HCT116 (cell line): ENCODE measurements at regions not wholly inside any gene's neighbourhood (a gene's known extent, or its start where the extent isn't known, plus 50 kb on each side); places are given as distances from the start of the nearest gene placed in this dataset.

Experiments used
- ATAC-seq: fragments of 200-7000 bp; cut with Tn5 transposase; 2 replicates; pipeline ENCODE4 v1.9.1; 2020; ENCODE audit warnings: mild to moderate bottlenecking, moderate library complexity
- BruUV-seq: library from RNA; stranded (reverse); fragments of 400-500 nt; replicated peaks from 2 replicates; lab custom pipeline; 2021; lab: Mats Ljungman, UMichigan
- CTCF ChIA-PET: fragments of 300-600 bp; sonication (Branson Sonifier 250); formaldehyde crosslinking; loops from one replicate; lab custom pipeline; 2021; ENCODE audit warnings: antibody characterized with exemption; lab: Charles Lee
- POLR2A ChIA-PET: fragments of 300-600, 350-600 bp; sonication (Branson Sonifier 250); formaldehyde crosslinking; loops from one replicate; lab custom pipeline; 2021; ENCODE audit warnings: antibody characterized with exemption; lab: Charles Lee
- RAD21 ChIA-PET, 2 experiments: fragments of 300-600 bp; sonication (Branson Sonifier 250); formaldehyde crosslinking; loops; one replicate each; lab custom pipeline; 2023; ENCODE audit warnings: low total read pairs in 2 of 2; ENCODE audit not compliant: uncharacterized antibody in 2 of 2, unreplicated experiment in 2 of 2, low non-redundant PET in 1 of 2; lab: Charles Lee
- DNase-seq: peaks from one replicate; pipeline ENCODE4 v3.0.0-alpha.2; 2010; ENCODE audit warnings: low read depth, low spot score
- H2AFZ ChIP-seq: fragments of 200-600 bp; shearing (Covaris generic), sonication (generic); 2 replicates; pipeline ENCODE4 v1.6.1; 2017; ENCODE audit warnings: low read depth, mixed run types, mixed read lengths, antibody characterized with exemption, low read length; ENCODE audit not compliant: poor library complexity, severe bottlenecking
- H3K27ac ChIP-seq: 2 replicates; pipeline ENCODE4 v1.5.1; 2012; ENCODE audit warnings: low read depth, low read length
- H3K27me3 ChIP-seq: fragments of 200-600 bp; sonication (generic); 2 replicates; pipeline ENCODE4 v1.6.1; 2016; ENCODE audit warnings: mixed run types, low read length, mixed read lengths; ENCODE audit not compliant: insufficient read depth
- H3K36me3 ChIP-seq, 2 experiments: fragments of 200-500 bp in 1 of 2; fragments of 200-600 bp in 1 of 2; sonication (Bioruptor generic) in 1 of 2; sonication (generic) in 1 of 2; 2 replicates each; pipeline versions ENCODE4 v1.5.1 to v1.6.1; 2014 to 2016; ENCODE audit warnings: low read length in 2 of 2, inconsistent platforms in 1 of 2, mixed read lengths in 1 of 2, mixed run types in 1 of 2; ENCODE audit not compliant: insufficient read depth in 2 of 2, control insufficient read depth in 1 of 2
- H3K4me1 ChIP-seq, 2 experiments: fragments of 200-600 bp in 1 of 2; sonication (generic) in 1 of 2; 2 replicates each; pipeline versions ENCODE4 v1.5.1 to v1.6.1; 2012 to 2017; ENCODE audit warnings: low read length in 2 of 2, inconsistent platforms in 1 of 2, mild to moderate bottlenecking in 1 of 2, mixed read lengths in 1 of 2, mixed run types in 1 of 2, moderate library complexity in 1 of 2; ENCODE audit not compliant: insufficient read depth in 2 of 2, control insufficient read depth in 1 of 2
- H3K4me2 ChIP-seq: fragments of 200-600 bp; sonication (generic); 2 replicates; pipeline ENCODE4 v1.6.1; 2017; ENCODE audit warnings: mixed run types, low read length, mixed read lengths
- H3K4me3 ChIP-seq, 2 experiments: fragments of 200-600 bp in 1 of 2; sonication (generic) in 1 of 2; replicated peaks in 1 of 2; 2 replicates each; pipeline ENCODE4 v1.5.1; 2011 to 2016; ENCODE audit warnings: low read length in 2 of 2, control low read depth in 1 of 2, low read depth in 1 of 2, mild to moderate bottlenecking in 1 of 2, mixed read lengths in 1 of 2, mixed run types in 1 of 2
- H3K79me2 ChIP-seq: fragments of 200-600 bp; sonication (generic); 2 replicates; pipeline ENCODE4 v1.6.1; 2017; ENCODE audit warnings: mild to moderate bottlenecking, mixed run types, low read length, moderate library complexity, mixed read lengths; ENCODE audit not compliant: insufficient read depth
- H3K9ac ChIP-seq: fragments of 200-600 bp; sonication (generic); 2 replicates; pipeline ENCODE4 v1.6.1; 2016; ENCODE audit warnings: low read length, mixed read lengths
- H3K9me2 ChIP-seq: fragments of 200-600 bp; sonication (generic), shearing (Covaris generic); 2 replicates; pipeline ENCODE4 v1.6.1; 2017; ENCODE audit warnings: mixed run types, mild to moderate bottlenecking, moderate library complexity; ENCODE audit not compliant: insufficient read depth
- H3K9me3 ChIP-seq, 2 experiments: fragments of 200-500 bp in 1 of 2; fragments of 200-600 bp in 1 of 2; sonication (Bioruptor generic) in 1 of 2; sonication (generic) in 1 of 2; 2 replicates each; pipeline ENCODE4 v1.6.1; 2014 to 2017; ENCODE audit warnings: low read length in 2 of 2, mixed read lengths in 2 of 2, inconsistent platforms in 1 of 2, low read depth in 1 of 2, mild to moderate bottlenecking in 1 of 2, mixed run types in 1 of 2, moderate library complexity in 1 of 2; ENCODE audit not compliant: control insufficient read depth in 1 of 2, insufficient read depth in 1 of 2
- H4K20me1 ChIP-seq: fragments of 200-600 bp; sonication (generic), shearing (Covaris generic); 2 replicates; pipeline ENCODE4 v1.6.1; 2017; ENCODE audit warnings: mixed run types, mild to moderate bottlenecking, moderate library complexity; ENCODE audit not compliant: insufficient read depth
- CBX3 ChIP-seq: IDR thresholded peaks from 2 replicates; pipeline ENCODE4 v1.6.1; 2012; ENCODE audit warnings: low read depth
- CEBPB ChIP-seq: IDR thresholded peaks from 2 replicates; pipeline ENCODE4 v1.6.1; 2012; ENCODE audit warnings: low read depth
- EGR1 ChIP-seq: IDR thresholded peaks from 2 replicates; pipeline ENCODE4 v1.6.1; 2012; ENCODE audit warnings: low read depth
- ELF1 ChIP-seq: IDR thresholded peaks from 2 replicates; pipeline ENCODE4 v1.6.1; 2012; ENCODE audit warnings: low read depth, borderline replicate concordance
- EZH2 ChIP-seq: fragments of 200-600 bp; sonication (generic); IDR thresholded peaks from 2 replicates; pipeline ENCODE4 v1.6.1; 2017; ENCODE audit warnings: antibody characterized with exemption, mixed run types
- FOSL1 ChIP-seq: IDR thresholded peaks from 2 replicates; pipeline ENCODE4 v1.6.1; 2012; ENCODE audit warnings: low read depth
- JUND ChIP-seq: IDR thresholded peaks from 2 replicates; pipeline ENCODE4 v1.6.1; 2012
- MAX ChIP-seq: IDR thresholded peaks from 2 replicates; pipeline ENCODE4 v1.6.1; 2012
- RAD21 ChIP-seq: IDR thresholded peaks from 2 replicates; pipeline ENCODE4 v1.6.1; 2012; ENCODE audit warnings: low read depth, mild to moderate bottlenecking
- REST ChIP-seq: IDR thresholded peaks from 2 replicates; pipeline ENCODE4 v1.6.1; 2012; ENCODE audit warnings: low read depth
- SP1 ChIP-seq: IDR thresholded peaks from 2 replicates; pipeline ENCODE4 v1.6.1; 2012; ENCODE audit warnings: low read depth
- TCF7L2 ChIP-seq: IDR thresholded peaks from 2 replicates; pipeline ENCODE4 v1.7.0; 2011; ENCODE audit warnings: borderline replicate concordance, inconsistent platforms; ENCODE audit not compliant: insufficient read depth, insufficient read length; ENCODE audit errors: extremely low read depth
- YY1 ChIP-seq: IDR thresholded peaks from 2 replicates; pipeline ENCODE4 v1.6.1; 2011; ENCODE audit warnings: low read length, low read depth, moderate library complexity, mild to moderate bottlenecking; ENCODE audit not compliant: insufficient replicate concordance; ENCODE audit errors: extremely low read depth
- ZBTB33 ChIP-seq: IDR thresholded peaks from 2 replicates; pipeline ENCODE4 v1.6.1; 2011; ENCODE audit warnings: mild to moderate bottlenecking, low read length, moderate library complexity; ENCODE audit not compliant: insufficient replicate concordance; ENCODE audit errors: extremely low read depth
- ZFX ChIP-seq: fragments of 450-650 bp; IDR thresholded peaks from 2 replicates; pipeline ENCODE4 v1.6.1; 2017
- ZNF274 ChIP-seq: fragments of 200-500 bp; sonication (Bioruptor generic); IDR thresholded peaks from 2 replicates; pipeline ENCODE4 v1.6.1; 2014; ENCODE audit warnings: mild to moderate bottlenecking, low read depth, low read length, inconsistent platforms
- intact Hi-C: fragments of 100-400 bp; cut with micrococcal nuclease; formaldehyde crosslinking; loops from 2 replicates; pipeline ENCODE4 v1.10.0; 2022

GRCh38 chr7:41222746-41223145, 480.1 kb downstream of the INHBA start:
- no TSS peak for BruUV-seq
- no peaks in the 10 kb centered on the region for H3K9me3 ChIP-seq
- H3K4me3 ChIP-seq, result no peak overlapping the region
- H2AFZ ChIP-seq, result no peak overlapping the region
- ChIA-PET RAD21 (no interaction called here), CTCF (no interaction called here), POLR2A (no interaction called here)
- peaks cover 7 to 34% of the 10 kb centered on the region in 2 experiments for H3K4me1 ChIP-seq
- H3K27me3 ChIP-seq, result no peaks in the 10 kb centered on the region
- no peak for ATAC-seq
- no peak for DNase-seq
- no peaks in the 10 kb centered on the region for H3K79me2 ChIP-seq
- intact Hi-C loops, result no loop called here
- no peaks in the 10 kb centered on the region for H3K36me3 ChIP-seq
- no peak for TF ChIP-seq EZH2
- TF ChIP-seq MAX, result no peak
- no peak for TF ChIP-seq ZBTB33
- TF ChIP-seq EGR1, result no peak
- TF ChIP-seq TCF7L2, result no peak
- no peak for TF ChIP-seq FOSL1
- no peak for TF ChIP-seq CBX3
- TF ChIP-seq RAD21, result no peak
- TF ChIP-seq ELF1, result no peak
- no peak for TF ChIP-seq CEBPB
- TF ChIP-seq SP1, result no peak
- no peak for TF ChIP-seq REST
- no peak for TF ChIP-seq YY1
- no peak for TF ChIP-seq JUND
- TF ChIP-seq ZNF274, result no peak
- TF ChIP-seq ZFX, result no peak
- no peak overlapping the region for H3K27ac ChIP-seq
- no peaks in the 10 kb centered on the region for H4K20me1 ChIP-seq
- no peaks in the 10 kb centered on the region for H3K9me2 ChIP-seq
- no peak overlapping the region for H3K9ac ChIP-seq
- H3K4me2 ChIP-seq, result peak overlapping the region; percentile 22
